ENCODE measurements at regions not wholly inside any gene's neighbourhood (a gene's known extent, or its start where the extent isn't known, plus 50 kb on each side); places are given as distances from the start of the nearest gene placed in this dataset.

DNA sequence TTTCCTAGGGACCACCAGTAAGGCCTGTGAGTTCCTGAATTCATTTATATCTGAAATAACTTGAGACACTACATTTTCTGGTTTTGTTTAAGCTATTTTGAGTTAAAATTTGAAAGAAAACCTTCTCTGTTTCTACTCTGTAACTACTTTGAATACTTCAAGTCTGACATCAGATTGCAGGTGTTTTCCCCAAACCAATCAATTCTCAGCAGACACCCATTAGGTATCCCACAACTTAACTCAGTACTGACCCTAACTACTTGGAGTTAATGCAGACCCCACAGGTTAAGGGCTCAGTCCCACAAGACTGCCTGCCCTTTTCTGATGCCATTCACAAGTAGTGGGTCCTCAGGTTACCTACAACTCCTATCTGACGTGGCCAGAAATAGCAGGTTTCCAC lies 1100.0 kb upstream of the SLIT2 start:
- TF ChIP-seq EZH2phosphoT487 (conservative IDR thresholded peaks at IDR 0.05; ENCODE audit: low read length) (no peak), CTCF (IDR thresholded peaks at IDR 0.05; ENCODE audit: insufficient read depth, low read length, poor library complexity, severe bottlenecking) (no peak)

Data from SU-DHL-6 (cell line).